LNCaP clone FGC (cell line): ENCODE measurements at regions not wholly inside any gene's neighbourhood (a gene's known extent, or its start where the extent isn't known, plus 50 kb on each side); places are given as distances from the start of the nearest gene placed in this dataset.

ENCODE experiments used
- DNase-seq: peaks from one replicate; pipeline ENCODE4 v3.0.0-alpha.2; 2011; ENCODE audit warnings: low read depth
- H3K4me3 ChIP-seq: 2 replicates; pipeline ENCODE4 v1.5.1; 2011; ENCODE audit warnings: mild to moderate bottlenecking, low read depth, low read length, control low read depth
- CTCF ChIP-seq: IDR thresholded peaks from 2 replicates; pipeline ENCODE4 v1.5.1; 2012; ENCODE audit warnings: mild to moderate bottlenecking; ENCODE audit not compliant: control insufficient read depth, insufficient read depth; ENCODE audit errors: extremely low read depth

- no peak for TF ChIP-seq CTCF
- DNase-seq = no peak
Observed at GRCh38 chr1:239647045-239647444, 260.7 kb downstream of the CHRM3 start.

GRCh38 chr1:239647964-239648632 lies 261.7 kb downstream of the CHRM3 start:
- no peak for DNase-seq
- H3K4me3 ChIP-seq = no peak overlapping the region
- no peak for TF ChIP-seq CTCF

More at GRCh38 chr1:239647045-239647444, 260.7 kb downstream of the CHRM3 start:
- H3K4me3 ChIP-seq = no peak overlapping the region

GRCh38 chr1:239655023-239655422 lies 268.7 kb downstream of the CHRM3 start:
- DNase-seq = no peak
- TF ChIP-seq CTCF = no peak
- no peak overlapping the region for H3K4me3 ChIP-seq

GRCh38 chr1:239657291-239657690 lies 270.9 kb downstream of the CHRM3 start:
- no peak overlapping the region for H3K4me3 ChIP-seq
- TF ChIP-seq CTCF = no peak
- no peak for DNase-seq

- DNase-seq = no peak
- no peak overlapping the region for H3K4me3 ChIP-seq
- TF ChIP-seq CTCF = no peak
Observed at GRCh38 chr1:239662950-239663349, 276.6 kb downstream of the CHRM3 start.

- no peak overlapping the region for H3K4me3 ChIP-seq
- no peak for TF ChIP-seq CTCF
- DNase-seq = no peak
Observed at GRCh38 chr1:239672256-239672655, 285.9 kb downstream of the CHRM3 start.

- TF ChIP-seq CTCF = no peak
- H3K4me3 ChIP-seq = no peak overlapping the region
- no peak for DNase-seq
Observed at GRCh38 chr1:239675735-239676134, 289.4 kb downstream of the CHRM3 start.
